GM23338 (cell line): ENCODE measurements at regions not wholly inside any gene's neighbourhood (a gene's known extent, or its start where the extent isn't known, plus 50 kb on each side); places are given as distances from the start of the nearest gene placed in this dataset.
A peak's percentile ranks its signal among the peaks of the same experiment; 100 is the strongest.

ENCODE experiments used
- ATAC-seq: fragments of 200-7000 bp; cut with Tn5 transposase; 3 replicates; pipeline ENCODE4 v1.9.1; 2020
- DNase-seq: peaks from one replicate; pipeline ENCODE4 v3.0.0-alpha.2; 2015; ENCODE audit warnings: low spot score
- H2AFZ ChIP-seq: fragments of 200-600 bp; sonication (generic); 2 replicates; pipeline ENCODE4 v1.8.0; 2016; ENCODE audit warnings: antibody characterized with exemption, mild to moderate bottlenecking, moderate library complexity
- H3F3A ChIP-seq: fragments of 200-600 bp; sonication (generic); replicated peaks from 2 replicates; pipeline ENCODE4 v1.8.0; 2017; ENCODE audit warnings: antibody characterized with exemption, mixed run types, low read depth
- H3K27ac ChIP-seq: fragments of 200-600 bp; sonication (generic); 2 replicates; pipeline ENCODE4 v1.6.1; 2016; ENCODE audit warnings: low read depth
- H3K27me3 ChIP-seq: fragments of 200-600 bp; sonication (generic); 2 replicates; pipeline ENCODE4 v1.8.0; 2016; ENCODE audit warnings: mild to moderate bottlenecking, mixed run types, moderate library complexity; ENCODE audit not compliant: insufficient read depth
- H3K36me3 ChIP-seq: fragments of 200-600 bp; sonication (generic); 2 replicates; pipeline ENCODE4 v1.8.0; 2016; ENCODE audit warnings: mild to moderate bottlenecking; ENCODE audit not compliant: insufficient read depth
- H3K4me1 ChIP-seq: fragments of 200-600 bp; sonication (generic); 2 replicates; pipeline ENCODE4 v1.8.0; 2016; ENCODE audit warnings: mild to moderate bottlenecking, moderate library complexity; ENCODE audit not compliant: insufficient read depth
- H3K4me2 ChIP-seq: fragments of 200-600 bp; sonication (generic); 2 replicates; pipeline ENCODE4 v1.7.1; 2017; ENCODE audit warnings: mixed run types
- H3K4me3 ChIP-seq: fragments of 200-600 bp; sonication (generic); 2 replicates; pipeline ENCODE4 v1.6.1; 2016; ENCODE audit warnings: mixed run types
- H3K79me2 ChIP-seq: fragments of 200-600 bp; sonication (generic); replicated peaks from 2 replicates; pipeline ENCODE4 v1.8.0; 2017; ENCODE audit warnings: mild to moderate bottlenecking; ENCODE audit not compliant: insufficient read depth
- H3K9me2 ChIP-seq: fragments of 200-600 bp; sonication (generic); 2 replicates; pipeline ENCODE4 v1.8.0; 2017; ENCODE audit not compliant: insufficient read depth
- H4K20me1 ChIP-seq: fragments of 200-600 bp; sonication (generic); replicated peaks from 2 replicates; pipeline ENCODE4 v1.8.0; 2017; ENCODE audit warnings: mild to moderate bottlenecking; ENCODE audit not compliant: insufficient read depth
- H3K27ac Mint-ChIP-seq: 2 replicates; pipeline ENCODE4 v1.8.0; 2020; ENCODE audit warnings: inconsistent platforms, mild to moderate bottlenecking, moderate library complexity, mixed read lengths
- H3K27me3 Mint-ChIP-seq: 3 replicates; pipeline ENCODE4 v1.8.0; 2022; ENCODE audit warnings: low read depth, mild to moderate bottlenecking, moderate library complexity, mixed read lengths, inconsistent platforms; ENCODE audit not compliant: insufficient read depth, poor library complexity
- H3K36me3 Mint-ChIP-seq: 3 replicates; pipeline ENCODE4 v1.8.0; 2021; ENCODE audit warnings: low read depth, mild to moderate bottlenecking, inconsistent platforms, moderate library complexity, mixed read lengths
- H3K4me1 Mint-ChIP-seq: 3 replicates; pipeline ENCODE4 v1.8.0; 2020; ENCODE audit warnings: mild to moderate bottlenecking, inconsistent platforms, mixed read lengths
- H3K4me3 Mint-ChIP-seq: 3 replicates; pipeline ENCODE4 v1.8.0; 2021; ENCODE audit warnings: moderate library complexity, mild to moderate bottlenecking, inconsistent platforms, mixed read lengths
- H3K9me3 Mint-ChIP-seq: 3 replicates; pipeline ENCODE4 v1.8.0; 2020; ENCODE audit warnings: moderate library complexity, mild to moderate bottlenecking, inconsistent platforms, mixed read lengths
- CREB1 ChIP-seq: fragments of 250-450 bp; sonication (Bioruptor Pico); IDR thresholded peaks from 2 replicates; pipeline ENCODE4 v1.5.0; 2020; ENCODE audit warnings: low read depth, mild to moderate bottlenecking, moderate library complexity
- CTCF ChIP-seq, 2 experiments: fragments of 200-600 bp in 1 of 2; sonication (generic) in 1 of 2; conservative IDR thresholded peaks; 2 replicates each; pipeline versions ENCODE4 v1.5.1 to v1.6.1; 2016 to 2017; ENCODE audit warnings: antibody characterized with exemption in 2 of 2, low read depth in 2 of 2, mild to moderate bottlenecking in 2 of 2, moderate library complexity in 1 of 2
- ETS1 ChIP-seq: IDR thresholded peaks from 2 replicates; pipeline ENCODE4 v1.6.1; 2016; ENCODE audit warnings: antibody characterized with exemption
- EZH2 ChIP-seq: fragments of 200-600 bp; sonication (generic); IDR thresholded peaks from one replicate; pipeline ENCODE4 v1.8.0; 2017; ENCODE audit warnings: antibody characterized with exemption, mild to moderate bottlenecking, low read depth; ENCODE audit not compliant: unreplicated experiment
- JUNB ChIP-seq: IDR thresholded peaks from one replicate; pipeline ENCODE4 v1.6.1; 2016; ENCODE audit warnings: antibody characterized with exemption; ENCODE audit not compliant: unreplicated experiment
- NANOG ChIP-seq: IDR thresholded peaks from 2 replicates; pipeline ENCODE4 v1.6.1; 2016; ENCODE audit warnings: antibody characterized with exemption, borderline replicate concordance
- POLR2AphosphoS5 ChIP-seq: IDR thresholded peaks from 2 replicates; pipeline ENCODE4 v1.6.1; 2016; ENCODE audit warnings: antibody characterized with exemption, low read depth
- STAT1 ChIP-seq: IDR thresholded peaks from one replicate; pipeline ENCODE4 v1.6.1; 2016; ENCODE audit warnings: antibody characterized with exemption; ENCODE audit not compliant: unreplicated experiment
- ZNF114 ChIP-seq: fragments of 250-450 bp; sonication (Bioruptor Pico); IDR thresholded peaks from 2 replicates; pipeline ENCODE4 v1.5.0; 2020; ENCODE audit warnings: mild to moderate bottlenecking, moderate library complexity
- ZNF331 ChIP-seq: fragments of 250-450 bp; sonication (Bioruptor Pico); IDR thresholded peaks from 2 replicates; pipeline ENCODE4 v1.5.0; 2020; ENCODE audit warnings: low read depth, mild to moderate bottlenecking, moderate library complexity

- TF ChIP-seq ETS1, result no peak
- no peak for TF ChIP-seq CREB1 (CRISPR knock-in tag)
These were observed 139.4 kb upstream of the OSMR start (continued) for GRCh38 chr5:38706376-38706775.

GRCh38 chr5:38707352-38708210, 138.2 kb upstream of the OSMR start:
- Histone ChIP-seq H3K36me3 (no peaks in the 10 kb centered on the region), H3K4me1 (no peaks in the 10 kb centered on the region; the same call in 1 of the 2 replicates), H3K27me3 (no peaks in the 10 kb centered on the region), H4K20me1 (no peaks in the 10 kb centered on the region), H2AFZ (0 out of 2 replicates have a peak overlapping the region, but pooled peaks have one; percentile 38), H3K4me2 (no peak overlapping the region), H3F3A (no peaks in the 10 kb centered on the region), H3K79me2 (no peaks in the 10 kb centered on the region), H3K27ac (no peak overlapping the region), H3K9me2 (no peaks in the 10 kb centered on the region), H3K4me3 (no peak overlapping the region)
- DNase-seq, result no peak
- no peak for ATAC-seq
- peaks cover 2% of the 10 kb centered on the region; the same call in 1 of the 3 replicates for H3K4me1 Mint-ChIP-seq
- no peaks in the 10 kb centered on the region for H3K27me3 Mint-ChIP-seq
- H3K4me3 Mint-ChIP-seq, result no peak overlapping the region
- 0 out of 2 replicates have a peak overlapping the region, but pooled peaks have one; percentile 63 for H3K27ac Mint-ChIP-seq
- TF ChIP-seq CTCF (conservative IDR thresholded peaks at IDR 0.05; ENCODE audit: low read depth in 2 of 2), result no peak
- no peak for TF ChIP-seq ZNF331 (CRISPR knock-in tag)
- no peak for TF ChIP-seq POLR2AphosphoS5
- TF ChIP-seq ETS1, result no peak
- no peak for TF ChIP-seq STAT1
- H3K9me3 Mint-ChIP-seq, result no peaks in the 10 kb centered on the region
- H3K36me3 Mint-ChIP-seq, result no peaks in the 10 kb centered on the region

GRCh38 chr5:38709678-38710306, 136.0 kb upstream of the OSMR start:
- Histone ChIP-seq H3K4me1 (no peaks in the 10 kb centered on the region; the same call in 1 of the 2 replicates), H4K20me1 (no peaks in the 10 kb centered on the region), H2AFZ (no peak overlapping the region), H3K79me2 (no peaks in the 10 kb centered on the region), H3K9me2 (no peaks in the 10 kb centered on the region), H3F3A (no peaks in the 10 kb centered on the region), H3K4me2 (no peak overlapping the region), H3K36me3 (no peaks in the 10 kb centered on the region), H3K27ac (no peak overlapping the region), H3K27me3 (no peaks in the 10 kb centered on the region), H3K4me3 (no peak overlapping the region)
- H3K27ac Mint-ChIP-seq, result no peak overlapping the region
- H3K9me3 Mint-ChIP-seq, result no peaks in the 10 kb centered on the region
- H3K27me3 Mint-ChIP-seq, result no peaks in the 10 kb centered on the region
- H3K4me1 Mint-ChIP-seq, result peaks cover 2% of the 10 kb centered on the region; the same call in 1 of the 3 replicates
- no peaks in the 10 kb centered on the region for H3K36me3 Mint-ChIP-seq
- DNase-seq, result no peak
- no peak for ATAC-seq
- H3K4me3 Mint-ChIP-seq, result no peak overlapping the region
- TF ChIP-seq CREB1 (CRISPR knock-in tag), result no peak
- no peak for TF ChIP-seq JUNB
- TF ChIP-seq POLR2AphosphoS5, result no peak
- no peak for TF ChIP-seq CTCF (conservative IDR thresholded peaks at IDR 0.05; ENCODE audit: low read depth in 2 of 2)
- no peak for TF ChIP-seq NANOG
- no peak for TF ChIP-seq ETS1
- TF ChIP-seq ZNF114 (CRISPR knock-in tag), result no peak
- TF ChIP-seq STAT1, result no peak
- no peak for TF ChIP-seq EZH2
